ENCODE measurements at regions not wholly inside any gene's neighbourhood (a gene's known extent, or its start where the extent isn't known, plus 50 kb on each side); places are given as distances from the start of the nearest gene placed in this dataset.

- no peak for DNase-seq (ENCODE audit: low read depth)
- no peak for TF ChIP-seq CTCF (conservative IDR thresholded peaks at IDR 0.05; ENCODE audit: control insufficient read depth, insufficient read depth, low read depth, low read length)
- H3K4me3 ChIP-seq (ENCODE audit: control insufficient read depth, low read depth, low read length) = no peak overlapping the region
Measured at GRCh38 chr3:151935446-151935845, 62.0 kb downstream of the SUCNR1 start.

- H3K4me3 ChIP-seq (ENCODE audit: control insufficient read depth, low read depth, low read length) = no peak overlapping the region
- TF ChIP-seq CTCF (conservative IDR thresholded peaks at IDR 0.05; ENCODE audit: control insufficient read depth, insufficient read depth, low read depth, low read length) = no peak
- no peak for DNase-seq (ENCODE audit: low read depth)
Measured at GRCh38 chr3:151940481-151940880, 67.0 kb downstream of the SUCNR1 start.

DNA sequence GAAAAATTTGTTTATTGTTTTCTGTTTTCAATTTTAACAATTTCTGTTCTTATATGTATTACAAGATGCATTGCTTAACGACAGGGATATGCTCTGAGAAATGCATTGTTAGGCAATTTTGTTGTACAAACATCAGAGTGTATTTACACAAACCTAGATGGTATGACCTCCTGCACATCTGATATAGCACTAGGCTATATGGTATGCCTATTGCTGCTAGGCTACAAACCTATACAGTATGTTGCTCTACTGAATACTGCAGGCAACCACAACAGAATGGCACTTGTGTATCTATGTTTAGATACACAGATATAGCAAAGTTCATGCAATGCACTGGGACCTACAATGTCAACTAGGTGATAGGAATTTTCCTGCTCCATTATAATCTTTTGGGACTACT, 70.1 kb downstream of the SUCNR1 start:
- no peak for DNase-seq (ENCODE audit: low read depth)
- no peak overlapping the region for H3K4me3 ChIP-seq (ENCODE audit: control insufficient read depth, low read depth, low read length)
- no peak for TF ChIP-seq CTCF (conservative IDR thresholded peaks at IDR 0.05; ENCODE audit: control insufficient read depth, insufficient read depth, low read depth, low read length)

GRCh38 chr3:151944356-151944755, 70.9 kb downstream of the SUCNR1 start:
- no peak overlapping the region for H3K4me3 ChIP-seq (ENCODE audit: control insufficient read depth, low read depth, low read length)
- DNase-seq (ENCODE audit: low read depth) = no peak
- TF ChIP-seq CTCF (conservative IDR thresholded peaks at IDR 0.05; ENCODE audit: control insufficient read depth, insufficient read depth, low read depth, low read length) = no peak

DNA sequence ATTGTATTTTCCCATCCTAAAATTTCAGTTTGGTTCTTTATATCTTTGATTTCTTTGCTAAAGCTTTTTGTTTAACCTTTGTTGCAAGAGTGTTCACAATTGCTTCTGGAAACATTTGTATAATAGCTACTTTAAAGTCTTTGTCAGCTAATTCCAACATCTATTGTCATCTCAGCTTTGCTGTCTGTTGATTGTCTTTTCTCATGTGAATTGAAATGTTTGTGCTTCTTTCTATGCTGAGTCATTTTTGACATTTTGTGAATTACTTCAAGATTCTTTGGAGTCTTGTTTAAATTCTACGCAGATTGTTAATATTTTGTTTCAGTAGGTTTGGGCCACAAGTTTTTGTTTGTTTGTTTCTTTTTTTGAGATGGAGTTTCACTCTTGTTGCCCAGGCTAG, 73.2 kb downstream of the SUCNR1 start:
- no peak for DNase-seq (ENCODE audit: low read depth)
- TF ChIP-seq CTCF (conservative IDR thresholded peaks at IDR 0.05; ENCODE audit: control insufficient read depth, insufficient read depth, low read depth, low read length) = no peak

GRCh38 chr3:151949706-151950105, 76.3 kb downstream of the SUCNR1 start:
- no peak overlapping the region for H3K4me3 ChIP-seq (ENCODE audit: control insufficient read depth, low read depth, low read length)
- no peak for DNase-seq (ENCODE audit: low read depth)
- no peak for TF ChIP-seq CTCF (conservative IDR thresholded peaks at IDR 0.05; ENCODE audit: control insufficient read depth, insufficient read depth, low read depth, low read length)

More for the DNA sequence above, 73.2 kb downstream of the SUCNR1 start:
- H3K4me3 ChIP-seq (ENCODE audit: control insufficient read depth, low read depth, low read length) = no peak overlapping the region

DNA sequence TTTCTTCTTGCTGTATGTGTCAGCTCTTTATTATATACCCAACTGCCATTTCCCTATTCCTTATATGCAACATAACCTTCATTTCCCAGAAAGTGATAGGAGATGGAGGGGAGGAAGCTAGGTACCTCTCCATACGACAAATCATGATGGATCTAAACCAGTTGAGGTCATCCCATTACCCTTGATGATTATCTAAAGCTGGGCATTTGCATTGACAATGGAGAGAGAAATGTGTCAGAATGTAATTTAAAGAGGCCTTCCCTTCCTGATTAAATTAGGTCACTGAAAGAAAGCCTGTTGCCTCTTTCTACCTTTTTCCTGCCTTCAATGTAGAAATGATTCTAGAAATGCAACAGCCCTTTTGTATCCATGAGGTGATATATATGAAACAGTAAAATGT, 81.9 kb downstream of the SUCNR1 start:
- H3K4me3 ChIP-seq (ENCODE audit: control insufficient read depth, low read depth, low read length) = no peak overlapping the region
- no peak for TF ChIP-seq CTCF (conservative IDR thresholded peaks at IDR 0.05; ENCODE audit: control insufficient read depth, insufficient read depth, low read depth, low read length)
- DNase-seq (ENCODE audit: low read depth) = no peak
